IMR-90 (cell line): ENCODE measurements at regions not wholly inside any gene's neighbourhood (a gene's known extent, or its start where the extent isn't known, plus 50 kb on each side); places are given as distances from the start of the nearest gene placed in this dataset.

ENCODE experiments used
- ATAC-seq: fragments of 200-7000 bp; cut with Tn5 transposase; 2 replicates; pipeline ENCODE4 v1.9.1; 2020; ENCODE audit warnings: low read depth, mild to moderate bottlenecking, moderate library complexity
- BruUV-seq: library from RNA; stranded (reverse); fragments of 400-500 nt; replicated peaks from 2 replicates; lab custom pipeline; 2021; lab: Mats Ljungman, UMichigan
- CTCF ChIA-PET: fragments of 300-600 bp; formaldehyde crosslinking; extraction: SDS; loops from one replicate; lab custom pipeline; 2021; ENCODE audit warnings: antibody characterized with exemption; lab: Yijun Ruan, JAX
- POLR2A ChIA-PET: fragments of 300-600 bp; sonication (Branson Sonifier 250); formaldehyde crosslinking; loops from one replicate; lab custom pipeline; 2022; ENCODE audit warnings: antibody characterized with exemption; ENCODE audit not compliant: unreplicated experiment; lab: Charles Lee
- DNase-seq: peaks from one replicate; pipeline ENCODE4 v3.0.0; 2013
- H2AFZ ChIP-seq: replicated peaks from 2 replicates; pipeline ENCODE3; 2013; ENCODE audit warnings: low read length, mild to moderate bottlenecking; ENCODE audit not compliant: poor library complexity
- H2AK5ac ChIP-seq: 2 replicates; pipeline ENCODE4 v1.6.1; 2013; ENCODE audit warnings: low read depth, low read length, inconsistent platforms
- H2AK9ac ChIP-seq: replicated peaks from 2 replicates; pipeline ENCODE3; 2013; ENCODE audit warnings: mild to moderate bottlenecking, low read depth, low read length, moderate library complexity; ENCODE audit not compliant: poor library complexity
- H2BK120ac ChIP-seq: 2 replicates; pipeline ENCODE4 v1.6.1; 2013; ENCODE audit warnings: low read depth, low read length, inconsistent platforms
- H2BK15ac ChIP-seq: 3 replicates; pipeline ENCODE4 v1.6.1; 2013; ENCODE audit warnings: low read depth, low read length, inconsistent platforms
- H2BK20ac ChIP-seq: 2 replicates; pipeline ENCODE4 v1.6.1; 2013; ENCODE audit warnings: low read depth, mild to moderate bottlenecking, inconsistent platforms, low read length, moderate library complexity
- H2BK5ac ChIP-seq: 2 replicates; pipeline ENCODE4 v1.6.1; 2013; ENCODE audit warnings: mild to moderate bottlenecking, low read depth, low read length, inconsistent platforms; ENCODE audit not compliant: poor library complexity, severe bottlenecking
- H3K14ac ChIP-seq: replicated peaks from 2 replicates; pipeline ENCODE4 v1.6.1; 2013; ENCODE audit warnings: low read depth, low read length, inconsistent platforms
- H3K18ac ChIP-seq: 2 replicates; pipeline ENCODE4 v1.6.1; 2013; ENCODE audit warnings: low read depth, low read length, control low read depth
- H3K23ac ChIP-seq: 2 replicates; pipeline ENCODE4 v1.6.1; 2013; ENCODE audit warnings: low read depth, low read length, inconsistent platforms
- H3K27ac ChIP-seq: 2 replicates; pipeline ENCODE4 v1.5.1; 2013; ENCODE audit warnings: mild to moderate bottlenecking, control low read depth, low read length; ENCODE audit not compliant: insufficient read depth
- H3K27me3 ChIP-seq: 2 replicates; pipeline ENCODE4 v1.6.1; 2013; ENCODE audit warnings: low read length; ENCODE audit not compliant: control insufficient read depth, insufficient read depth
- H3K36me3 ChIP-seq: 2 replicates; pipeline ENCODE4 v1.6.1; 2013; ENCODE audit warnings: low read length, mixed read lengths; ENCODE audit not compliant: control insufficient read depth, insufficient read depth
- H3K4ac ChIP-seq: 2 replicates; pipeline ENCODE4 v1.6.1; 2013; ENCODE audit warnings: low read depth, low read length, inconsistent platforms
- H3K4me1 ChIP-seq: 2 replicates; pipeline ENCODE4 v1.6.1; 2013; ENCODE audit warnings: low read length, mixed read lengths; ENCODE audit not compliant: control insufficient read depth, insufficient read depth
- H3K4me2 ChIP-seq: 2 replicates; pipeline ENCODE4 v1.6.1; 2013; ENCODE audit warnings: low read depth, mild to moderate bottlenecking, control low read depth, low read length, moderate library complexity
- H3K4me3 ChIP-seq: 2 replicates; pipeline ENCODE4 v1.5.1; 2013; ENCODE audit warnings: low read depth, mild to moderate bottlenecking, control low read depth, low read length, moderate library complexity; ENCODE audit not compliant: insufficient read depth
- H3K56ac ChIP-seq: 2 replicates; pipeline ENCODE4 v1.6.1; 2013; ENCODE audit warnings: low read length, inconsistent platforms; ENCODE audit not compliant: insufficient read depth; ENCODE audit errors: extremely low read depth
- H3K79me1 ChIP-seq, 2 experiments: 2 replicates each; pipeline ENCODE4 v1.6.1; 2013; ENCODE audit warnings: low read length in 2 of 2, inconsistent platforms in 1 of 2, low read depth in 1 of 2
- H3K9ac ChIP-seq: 2 replicates; pipeline ENCODE4 v1.6.1; 2013; ENCODE audit warnings: low read depth, low read length, control low read depth
- H3K9me1 ChIP-seq: 2 replicates; pipeline ENCODE4 v1.6.1; 2013; ENCODE audit warnings: low read length, inconsistent platforms; ENCODE audit not compliant: insufficient read depth
- H3K9me3 ChIP-seq: 2 replicates; pipeline ENCODE4 v1.6.1; 2013; ENCODE audit warnings: low read length; ENCODE audit not compliant: control insufficient read depth, insufficient read depth
- H4K20me1 ChIP-seq: 2 replicates; pipeline ENCODE4 v1.6.1; 2013; ENCODE audit warnings: low read length, inconsistent platforms; ENCODE audit not compliant: insufficient read depth
- H4K5ac ChIP-seq: 2 replicates; pipeline ENCODE4 v1.6.1; 2013; ENCODE audit warnings: mild to moderate bottlenecking, low read depth, low read length, control low read depth
- H4K8ac ChIP-seq, 2 experiments: 2 replicates each; pipeline ENCODE4 v1.6.1; 2013; ENCODE audit warnings: low read depth in 2 of 2, low read length in 2 of 2, control low read depth in 1 of 2, inconsistent platforms in 1 of 2
- H4K91ac ChIP-seq: 2 replicates; pipeline ENCODE4 v1.6.1; 2013; ENCODE audit warnings: low read depth, low read length, inconsistent platforms; ENCODE audit not compliant: insufficient read depth
- BHLHE40 ChIP-seq: fragments of 150-350 bp; IDR thresholded peaks from 2 replicates; pipeline ENCODE4 v1.6.1; 2016; ENCODE audit warnings: mild to moderate bottlenecking, low read depth, low read length
- CEBPB ChIP-seq: IDR thresholded peaks from 2 replicates; pipeline ENCODE4 v1.6.1; 2012; ENCODE audit warnings: low read depth, low read length, improper control_type of control experiment
- CHD1 ChIP-seq: IDR thresholded peaks from 2 replicates; pipeline ENCODE4 v1.6.1; 2012; ENCODE audit warnings: low read depth, low read length, improper control_type of control experiment
- FOS ChIP-seq: fragments of 150-350 bp; IDR thresholded peaks from 2 replicates; pipeline ENCODE4 v1.6.1; 2016; ENCODE audit warnings: low read depth, low read length
- MAFK ChIP-seq: IDR thresholded peaks from 2 replicates; pipeline ENCODE4 v1.6.1; 2012; ENCODE audit warnings: low read depth, low read length, improper control_type of control experiment
- MAZ ChIP-seq: IDR thresholded peaks from 2 replicates; pipeline ENCODE4 v1.6.1; 2012; ENCODE audit warnings: low read depth, mild to moderate bottlenecking, low read length, improper control_type of control experiment, moderate library complexity, borderline replicate concordance
- MXI1 ChIP-seq: IDR thresholded peaks from 2 replicates; pipeline ENCODE4 v1.6.1; 2012; ENCODE audit warnings: low read depth, mild to moderate bottlenecking, low read length, moderate library complexity, borderline replicate concordance
- NFE2L2 ChIP-seq: fragments of 150-350 bp; IDR thresholded peaks from 2 replicates; pipeline ENCODE4 v1.6.1; 2016; ENCODE audit warnings: low read depth, mild to moderate bottlenecking, low read length
- POLR2A ChIP-seq: IDR thresholded peaks from 2 replicates; pipeline ENCODE4 v1.6.1; 2012; ENCODE audit warnings: mild to moderate bottlenecking, low read depth, low read length
- RAD21 ChIP-seq: IDR thresholded peaks from 2 replicates; pipeline ENCODE4 v1.6.1; 2012; ENCODE audit warnings: low read length, improper control_type of control experiment
- RCOR1 ChIP-seq: IDR thresholded peaks from 2 replicates; pipeline ENCODE4 v1.6.1; 2012; ENCODE audit warnings: mild to moderate bottlenecking, low read length, improper control_type of control experiment; ENCODE audit not compliant: insufficient replicate concordance
- RFX5 ChIP-seq: IDR thresholded peaks from 2 replicates; pipeline ENCODE4 v1.8.0; 2012; ENCODE audit warnings: low read depth, mild to moderate bottlenecking, low read length, moderate library complexity
- SMC3 ChIP-seq: fragments of 150-350 bp; IDR thresholded peaks from 2 replicates; pipeline ENCODE4 v1.6.1; 2016; ENCODE audit warnings: low read depth, mild to moderate bottlenecking, antibody characterized with exemption, low read length, moderate library complexity
- WGBS, 2 experiments: methylation state at CpG; one replicate each; pipeline versions ENCODE4 v1.1.5 to v1.1.7; 2013; ENCODE audit warnings: missing lambda C conversion rate in 2 of 2; ENCODE audit not compliant: insufficient read length in 1 of 2; ENCODE audit errors: extremely low coverage in 2 of 2; 5-methylcytosine and 5-hydroxymethylcytosine counted together
- dilution Hi-C: fragments of 300-500 bp; cut with HindIII; formaldehyde crosslinking; loops from one replicate; pipeline ENCODE4 v1.14.3; 2018; ENCODE audit warnings: low sequenced_read_pairs; ENCODE audit not compliant: unreplicated experiment
- in situ Hi-C: fragments of 300-500 bp; cut with MboI; formaldehyde crosslinking; loops from 3 replicates; pipeline ENCODE4 v1.14.3; 2019; ENCODE audit warnings: low sequenced_read_pairs, inconsistent platforms, mixed read lengths
- intact Hi-C: fragments of 100-400 bp; cut with micrococcal nuclease; formaldehyde crosslinking; loops from 2 replicates; pipeline ENCODE4 v1.10.0; 2022
- TF ChIP-seq, protein P1 (sequence below): conservative IDR thresholded peaks from 2 replicates; pipeline ENCODE4 v1.5.1; 2012; ENCODE audit warnings: mild to moderate bottlenecking, low read depth, low read length, improper control_type of control experiment
- TF ChIP-seq, protein P2 (sequence below): fragments of 150-350 bp; IDR thresholded peaks from 2 replicates; pipeline ENCODE4 v1.6.1; 2016; ENCODE audit warnings: low read depth, mild to moderate bottlenecking, low read length, moderate library complexity, borderline replicate concordance
- TF ChIP-seq, protein P3 (sequence below): fragments of 150-350 bp; IDR thresholded peaks from 2 replicates; pipeline ENCODE4 v1.6.1; 2017; ENCODE audit warnings: mild to moderate bottlenecking, antibody characterized with exemption, low read length, low read depth

DNA sequence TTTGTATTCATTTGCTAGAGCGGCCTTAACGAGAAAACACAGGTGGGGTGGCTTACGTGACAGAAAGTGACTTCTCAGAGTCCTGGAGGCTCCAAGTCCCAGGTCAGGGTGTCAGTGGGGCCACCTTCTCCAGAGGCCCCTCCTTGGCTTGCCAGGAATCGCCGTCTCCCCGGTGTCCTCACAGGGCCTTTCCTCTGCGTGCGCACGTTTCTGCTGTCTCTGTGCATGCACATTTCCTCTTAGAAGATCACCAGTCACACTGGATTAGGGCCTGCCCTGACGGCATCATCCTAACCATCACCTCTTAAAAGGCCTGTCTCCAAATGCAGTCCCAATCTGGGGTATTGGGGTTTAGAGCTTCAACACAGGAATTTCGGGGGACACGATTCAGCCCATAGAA lies 63.8 kb upstream of the HELT start:
- no peaks in the 10 kb centered on the region for H3K4me1 ChIP-seq
- TF ChIP-seq RCOR1, result no peak
- no peak for TF ChIP-seq MXI1
- TF ChIP-seq BHLHE40, result no peak
- TF ChIP-seq CHD1, result no peak
- TF ChIP-seq CEBPB, result no peak
- no peak for TF ChIP-seq RFX5
- TF ChIP-seq SMC3, result no peak
- no peak for TF ChIP-seq RAD21
- TF ChIP-seq MAZ, result no peak
- no peak for TF ChIP-seq FOS
- no peak for TF ChIP-seq MAFK
- TF ChIP-seq, protein P1, sequence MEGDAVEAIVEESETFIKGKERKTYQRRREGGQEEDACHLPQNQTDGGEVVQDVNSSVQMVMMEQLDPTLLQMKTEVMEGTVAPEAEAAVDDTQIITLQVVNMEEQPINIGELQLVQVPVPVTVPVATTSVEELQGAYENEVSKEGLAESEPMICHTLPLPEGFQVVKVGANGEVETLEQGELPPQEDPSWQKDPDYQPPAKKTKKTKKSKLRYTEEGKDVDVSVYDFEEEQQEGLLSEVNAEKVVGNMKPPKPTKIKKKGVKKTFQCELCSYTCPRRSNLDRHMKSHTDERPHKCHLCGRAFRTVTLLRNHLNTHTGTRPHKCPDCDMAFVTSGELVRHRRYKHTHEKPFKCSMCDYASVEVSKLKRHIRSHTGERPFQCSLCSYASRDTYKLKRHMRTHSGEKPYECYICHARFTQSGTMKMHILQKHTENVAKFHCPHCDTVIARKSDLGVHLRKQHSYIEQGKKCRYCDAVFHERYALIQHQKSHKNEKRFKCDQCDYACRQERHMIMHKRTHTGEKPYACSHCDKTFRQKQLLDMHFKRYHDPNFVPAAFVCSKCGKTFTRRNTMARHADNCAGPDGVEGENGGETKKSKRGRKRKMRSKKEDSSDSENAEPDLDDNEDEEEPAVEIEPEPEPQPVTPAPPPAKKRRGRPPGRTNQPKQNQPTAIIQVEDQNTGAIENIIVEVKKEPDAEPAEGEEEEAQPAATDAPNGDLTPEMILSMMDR, result no peak
- TF ChIP-seq, protein P2, sequence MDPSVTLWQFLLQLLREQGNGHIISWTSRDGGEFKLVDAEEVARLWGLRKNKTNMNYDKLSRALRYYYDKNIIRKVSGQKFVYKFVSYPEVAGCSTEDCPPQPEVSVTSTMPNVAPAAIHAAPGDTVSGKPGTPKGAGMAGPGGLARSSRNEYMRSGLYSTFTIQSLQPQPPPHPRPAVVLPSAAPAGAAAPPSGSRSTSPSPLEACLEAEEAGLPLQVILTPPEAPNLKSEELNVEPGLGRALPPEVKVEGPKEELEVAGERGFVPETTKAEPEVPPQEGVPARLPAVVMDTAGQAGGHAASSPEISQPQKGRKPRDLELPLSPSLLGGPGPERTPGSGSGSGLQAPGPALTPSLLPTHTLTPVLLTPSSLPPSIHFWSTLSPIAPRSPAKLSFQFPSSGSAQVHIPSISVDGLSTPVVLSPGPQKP, result no peak
- TF ChIP-seq, protein P3, sequence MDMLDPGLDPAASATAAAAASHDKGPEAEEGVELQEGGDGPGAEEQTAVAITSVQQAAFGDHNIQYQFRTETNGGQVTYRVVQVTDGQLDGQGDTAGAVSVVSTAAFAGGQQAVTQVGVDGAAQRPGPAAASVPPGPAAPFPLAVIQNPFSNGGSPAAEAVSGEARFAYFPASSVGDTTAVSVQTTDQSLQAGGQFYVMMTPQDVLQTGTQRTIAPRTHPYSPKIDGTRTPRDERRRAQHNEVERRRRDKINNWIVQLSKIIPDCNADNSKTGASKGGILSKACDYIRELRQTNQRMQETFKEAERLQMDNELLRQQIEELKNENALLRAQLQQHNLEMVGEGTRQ, result no peak
- TF ChIP-seq POLR2A, result no peak
- TF ChIP-seq NFE2L2, result no peak
- no peak overlapping the region for H2BK5ac ChIP-seq
- no peak overlapping the region for H4K8ac ChIP-seq
- H3K4me2 ChIP-seq, result no peak overlapping the region
- no peak overlapping the region for H3K18ac ChIP-seq
- H3K4me3 ChIP-seq, result no peak overlapping the region
- no peak overlapping the region for H3K9ac ChIP-seq
- no peak overlapping the region for H2BK20ac ChIP-seq
- H4K91ac ChIP-seq, result no peak overlapping the region
- H3K4ac ChIP-seq, result no peak overlapping the region
- no peak overlapping the region for H3K23ac ChIP-seq
- intact Hi-C loops (no loop called here), dilution Hi-C loops (no loop called here), in situ Hi-C loops (no loop called here)
- ATAC-seq (no peak), DNase-seq (no peak)
- no peaks in the 10 kb centered on the region for H3K9me1 ChIP-seq
- H2AK9ac ChIP-seq, result no peak overlapping the region
- BruUV-seq, result no TSS peak
- H3K36me3 ChIP-seq, result no peaks in the 10 kb centered on the region
- no peak overlapping the region for H4K5ac ChIP-seq
- no peak overlapping the region for H2AFZ ChIP-seq
- H4K20me1 ChIP-seq, result no peaks in the 10 kb centered on the region
- H3K56ac ChIP-seq, result no peak overlapping the region
- 80% methylated on average over 2 of the region's 12 CpGs; no CpG with 5 or more reads in 1 of the 2 experiments for WGBS, 2 experiments
- no peaks in the 10 kb centered on the region for H3K9me3 ChIP-seq
- no peak overlapping the region for H3K14ac ChIP-seq
- H3K27me3 ChIP-seq, result no peaks in the 10 kb centered on the region; the same call in 1 of the 2 replicates
- no peak overlapping the region for H2BK15ac ChIP-seq
- POLR2A ChIA-PET, result no interaction called here
- H2AK5ac ChIP-seq, result no peak overlapping the region
- H2BK120ac ChIP-seq, result no peak overlapping the region
- H3K27ac ChIP-seq, result no peak overlapping the region
- CTCF ChIA-PET, result no interaction called here
- no peaks in the 10 kb centered on the region for H3K79me1 ChIP-seq
